ENCODE measurements at regions not wholly inside any gene's neighbourhood (a gene's known extent, or its start where the extent isn't known, plus 50 kb on each side); places are given as distances from the start of the nearest gene placed in this dataset.

- TF ChIP-seq REST (IDR thresholded peaks at IDR 0.05; ENCODE audit: insufficient read depth in 1 of 2, low read depth in 2 of 2, low read length in 2 of 2) (no peak), POLR2AphosphoS5 (IDR thresholded peaks at IDR 0.05; ENCODE audit: low read depth, low read length) (no peak), TAF1 (IDR thresholded peaks at IDR 0.05; ENCODE audit: borderline replicate concordance, insufficient read depth, low read length) (no peak), SIN3A (IDR thresholded peaks at IDR 0.05; ENCODE audit: borderline replicate concordance, insufficient read depth, low read length) (no peak)
Measured at GRCh38 chr5:98713856-98714255, 59.6 kb upstream of the RGMB start.
